ENCODE measurements at regions not wholly inside any gene's neighbourhood (a gene's known extent, or its start where the extent isn't known, plus 50 kb on each side); places are given as distances from the start of the nearest gene placed in this dataset.

DNA sequence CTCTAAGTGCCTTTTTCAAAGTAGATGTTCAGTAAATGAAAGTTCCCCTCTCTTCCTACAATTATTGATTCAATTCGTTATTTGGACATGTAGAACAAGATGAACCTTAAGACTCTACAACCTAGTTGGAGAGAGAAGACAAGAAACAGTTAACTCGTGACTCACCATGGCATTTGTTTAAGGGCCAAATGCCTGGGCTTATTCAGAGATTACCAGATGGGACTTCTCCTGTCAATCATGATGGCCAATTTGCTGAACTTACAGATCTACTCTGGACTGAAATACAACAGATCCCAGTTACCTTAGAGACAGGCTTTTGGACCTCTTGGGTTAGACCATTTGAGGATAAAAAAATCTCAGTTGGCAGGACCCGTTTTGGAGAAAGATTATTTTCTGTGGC, 93.5 kb downstream of the C1orf94 start:
- DNase-seq (ENCODE audit: low spot score) = no peak

DNA sequence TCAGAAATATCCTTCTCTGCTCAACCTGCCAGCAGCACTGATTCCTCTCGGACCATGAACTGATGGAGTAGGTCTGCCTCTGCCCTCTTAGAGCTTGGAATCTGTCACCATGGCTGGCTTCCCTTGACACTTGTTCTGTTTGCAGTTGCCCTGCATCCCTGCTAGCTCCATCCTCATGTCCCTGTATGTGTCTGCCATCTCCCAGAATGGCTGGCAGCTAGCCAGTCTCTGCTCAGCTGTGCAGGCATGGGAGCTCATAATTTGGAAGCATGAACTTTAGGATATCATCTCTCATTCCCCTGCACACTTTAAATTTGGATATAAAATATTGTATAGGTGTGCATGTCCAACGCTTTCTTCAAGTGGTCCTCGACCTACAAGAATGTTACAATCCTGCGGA, 95.4 kb downstream of the C1orf94 start:
- DNase-seq (ENCODE audit: low spot score) = no peak

DNA sequence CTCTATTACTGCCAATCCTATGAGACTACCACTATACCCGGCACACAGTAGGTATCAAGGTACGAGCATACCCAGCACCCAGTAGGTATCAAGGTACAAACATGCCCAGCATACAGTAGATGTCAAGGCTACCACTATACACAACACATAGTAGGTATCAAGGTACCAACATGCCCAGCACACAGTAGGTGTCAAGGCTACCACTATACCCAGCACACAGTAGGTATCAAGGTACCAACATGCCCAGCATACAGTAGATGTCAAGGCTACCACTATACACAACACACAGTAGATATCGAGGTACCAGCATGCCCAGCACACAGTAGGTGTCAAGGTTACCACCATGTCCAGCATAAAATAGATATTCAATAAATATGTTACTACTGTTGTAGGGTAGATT, 98.4 kb downstream of the C1orf94 start:
- DNase-seq (ENCODE audit: low spot score) = no peak

DNA sequence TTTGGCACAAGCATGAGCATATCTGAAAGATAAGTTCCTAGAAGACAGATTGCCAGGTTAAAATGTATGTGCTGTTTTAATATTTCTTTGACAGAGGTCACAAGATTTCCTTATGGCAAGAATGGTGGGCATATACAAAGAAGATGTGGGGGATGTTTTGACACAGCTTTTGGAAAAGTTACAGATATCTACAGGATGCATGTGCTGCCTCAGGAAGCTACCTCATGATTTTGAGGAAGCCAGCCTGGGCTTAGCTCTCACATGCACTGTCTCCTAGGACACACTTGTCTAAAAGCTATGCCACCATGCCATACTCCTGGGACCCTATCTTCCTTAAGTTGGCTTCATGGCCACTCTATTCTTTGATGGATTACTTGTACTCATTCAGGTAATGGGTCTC, 99.9 kb downstream of the C1orf94 start:
- DNase-seq (ENCODE audit: low spot score) = no peak

DNA sequence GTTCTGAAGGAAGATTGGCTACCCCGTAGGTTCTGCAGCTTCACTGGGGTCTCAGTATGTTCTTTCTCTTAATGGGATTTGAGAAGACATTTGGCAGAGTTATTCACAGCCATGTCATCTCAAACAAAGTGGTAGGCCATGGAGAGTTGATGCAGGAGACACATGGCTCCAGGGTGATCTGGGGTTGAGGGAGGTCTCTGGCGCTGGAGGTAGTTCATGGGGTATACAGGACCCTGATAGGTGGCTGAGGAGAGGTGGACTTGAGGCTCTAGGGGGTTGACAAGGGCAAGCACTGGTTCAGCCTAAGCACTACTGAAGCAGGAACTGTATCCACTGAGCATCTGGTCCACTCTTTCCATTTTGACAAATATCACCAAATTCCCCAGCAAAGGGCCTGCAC, 100.4 kb downstream of the C1orf94 start:
- no peak for DNase-seq (ENCODE audit: low spot score)

DNA sequence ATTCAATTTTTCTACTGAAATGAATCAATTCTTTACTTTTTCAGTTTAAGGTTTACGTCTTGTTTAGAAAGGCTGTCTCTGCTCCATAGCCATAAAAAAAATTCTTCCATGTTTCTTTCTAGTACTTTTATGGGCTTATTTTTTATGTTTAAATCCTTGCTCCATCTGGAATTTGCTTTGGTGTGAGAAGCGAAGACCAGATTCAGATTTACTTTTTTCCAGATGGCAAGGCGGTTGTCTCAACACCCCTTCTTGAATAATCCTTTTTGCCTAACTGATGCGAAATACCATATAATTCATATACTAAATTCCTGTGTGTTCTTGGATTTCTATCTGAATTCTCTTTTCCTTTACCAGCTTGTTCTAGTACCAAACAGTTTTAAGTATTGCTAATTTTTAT, 101.5 kb downstream of the C1orf94 start:
- no peak for DNase-seq (ENCODE audit: low spot score)

DNA sequence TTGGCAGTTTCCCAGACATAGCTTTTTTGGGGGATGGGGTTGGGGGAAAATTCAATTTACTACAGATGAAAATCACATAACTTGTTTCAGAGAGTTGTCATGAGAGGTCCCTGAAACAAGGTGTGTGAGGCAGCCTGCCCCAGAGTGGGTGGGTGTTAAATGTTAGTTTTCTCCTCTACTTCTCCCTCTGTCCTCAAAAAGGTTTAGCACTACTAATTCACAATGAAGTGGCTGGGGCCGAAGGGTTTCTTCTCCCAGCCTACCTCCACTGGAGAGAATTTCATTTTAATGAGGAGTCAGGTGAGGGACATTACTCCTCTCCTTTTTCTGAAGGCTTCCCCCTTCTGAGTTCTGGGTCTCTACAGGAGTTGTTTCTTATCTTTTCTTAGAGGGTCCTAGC, 103.3 kb downstream of the C1orf94 start:
- DNase-seq (ENCODE audit: low spot score) = no peak

DNA sequence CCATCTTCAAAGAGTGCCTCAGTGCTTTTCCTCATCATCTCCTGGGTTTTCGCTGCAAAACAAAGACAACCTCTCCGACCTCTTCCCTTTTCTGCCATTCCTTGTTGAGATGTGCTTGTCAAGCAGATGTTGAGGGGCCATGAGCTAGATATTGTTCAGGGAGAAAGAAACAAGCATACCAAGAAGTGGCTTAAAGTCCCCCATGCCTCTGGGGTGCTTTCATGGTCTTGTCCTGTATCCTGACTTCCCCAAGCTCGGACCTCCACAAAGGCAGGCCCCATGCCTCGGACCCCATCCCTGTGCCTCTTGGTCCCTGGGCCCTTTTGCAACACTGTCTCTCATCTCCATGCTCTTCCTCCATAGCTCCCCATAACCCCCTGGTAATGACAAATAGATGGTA, 103.8 kb downstream of the C1orf94 start:
- DNase-seq (ENCODE audit: low spot score) = no peak

DNA sequence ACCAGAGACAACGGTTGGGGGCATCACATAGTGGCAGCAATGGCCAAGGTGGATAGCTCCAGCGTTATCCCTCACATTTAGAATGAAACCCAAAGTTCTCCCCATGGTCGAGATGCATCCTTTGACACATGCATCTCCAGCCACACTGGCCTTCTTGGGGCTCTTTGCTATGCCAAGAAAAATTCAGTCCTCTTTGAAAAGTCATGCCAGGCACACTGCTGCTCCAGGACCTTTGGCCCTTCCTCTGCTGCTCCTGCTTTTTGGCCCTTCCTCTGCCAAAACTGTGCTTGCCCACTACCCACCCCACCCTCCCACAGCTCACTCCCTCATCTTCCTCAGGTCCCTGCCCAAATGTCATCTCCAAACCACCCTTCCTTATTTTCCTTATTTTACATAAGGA, 106.4 kb downstream of the C1orf94 start:
- DNase-seq (ENCODE audit: low spot score) = no peak

DNA sequence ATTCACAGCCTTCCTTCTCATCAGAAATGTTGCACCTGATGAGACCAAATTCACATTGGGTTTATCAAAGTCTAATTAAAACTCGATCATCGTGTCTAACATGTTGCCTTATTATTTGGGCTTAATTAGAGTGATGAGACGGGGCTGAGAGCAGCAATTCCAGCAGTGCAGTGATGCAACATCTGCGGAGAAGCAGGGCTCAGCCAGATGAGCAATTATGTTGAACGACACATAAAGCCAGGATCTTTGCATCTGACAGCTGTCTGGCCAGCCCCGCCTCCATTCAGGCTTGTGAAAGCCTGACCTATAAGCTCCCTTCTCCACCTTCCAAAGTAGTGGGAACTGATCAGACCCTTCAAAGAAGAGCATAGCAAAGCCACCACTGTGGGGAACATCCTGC, 109.8 kb downstream of the C1orf94 start:
- no peak for DNase-seq (ENCODE audit: low spot score)

DNA sequence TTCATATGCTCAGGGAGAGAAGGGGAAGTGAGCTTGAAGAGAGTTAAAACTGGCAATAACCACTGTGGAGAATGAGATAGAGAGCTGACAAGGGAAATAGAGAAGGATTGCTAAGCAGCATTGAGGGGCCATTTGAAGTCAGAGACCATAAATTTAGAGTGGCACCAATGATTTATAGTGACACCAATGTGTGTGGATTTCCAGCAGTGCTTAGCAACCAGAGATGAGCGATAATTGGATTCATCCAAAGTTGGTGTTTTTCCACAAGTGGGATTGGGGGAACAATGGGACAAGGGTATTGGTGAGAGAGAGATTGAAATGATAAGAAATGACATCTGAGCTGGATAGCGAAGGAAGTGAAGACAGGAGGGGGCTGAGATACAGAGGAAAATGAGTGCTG, 114.1 kb downstream of the C1orf94 start:
- DNase-seq (ENCODE audit: low spot score) = no peak

DNA sequence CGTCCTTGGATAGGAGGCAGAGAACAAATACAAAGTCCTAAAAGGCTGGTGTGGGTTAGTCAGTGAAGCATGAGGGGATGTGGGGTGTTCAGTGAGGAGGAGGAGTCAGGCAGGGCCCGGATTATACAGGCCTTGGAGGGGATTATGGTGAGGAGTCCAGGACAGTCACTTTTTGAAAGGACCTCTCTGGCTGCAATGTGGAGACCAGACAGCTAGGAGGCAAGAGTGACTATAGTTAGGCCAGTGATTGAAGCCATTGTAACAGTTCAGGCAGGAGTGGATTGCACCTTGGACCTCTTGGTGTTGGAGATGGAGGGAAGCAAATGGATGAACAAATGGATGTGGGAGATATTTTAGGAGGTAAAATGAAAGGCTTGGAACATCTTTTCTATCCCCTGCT, 115.8 kb downstream of the C1orf94 start:
- DNase-seq (ENCODE audit: low spot score) = no peak

DNA sequence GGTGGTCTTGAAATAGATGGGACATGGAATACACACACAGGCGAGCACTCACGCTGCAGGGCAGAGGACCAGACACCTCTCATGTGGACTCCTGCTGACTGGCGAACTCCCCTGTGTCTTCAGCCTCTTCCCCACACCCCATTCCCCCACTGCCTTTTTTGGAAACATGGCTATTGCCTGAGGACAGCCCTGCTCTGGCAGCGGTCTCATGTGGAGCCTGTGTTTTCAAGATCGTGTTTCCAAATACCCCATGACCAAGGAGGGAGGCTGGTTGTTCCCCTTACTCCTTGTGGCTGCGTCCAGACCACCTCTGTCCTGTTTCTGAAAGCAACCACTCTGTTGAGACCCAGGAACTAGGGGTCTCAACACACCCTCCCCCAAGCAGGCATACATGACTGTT, 119.4 kb downstream of the C1orf94 start:
- no peak for DNase-seq (ENCODE audit: low spot score)

DNA sequence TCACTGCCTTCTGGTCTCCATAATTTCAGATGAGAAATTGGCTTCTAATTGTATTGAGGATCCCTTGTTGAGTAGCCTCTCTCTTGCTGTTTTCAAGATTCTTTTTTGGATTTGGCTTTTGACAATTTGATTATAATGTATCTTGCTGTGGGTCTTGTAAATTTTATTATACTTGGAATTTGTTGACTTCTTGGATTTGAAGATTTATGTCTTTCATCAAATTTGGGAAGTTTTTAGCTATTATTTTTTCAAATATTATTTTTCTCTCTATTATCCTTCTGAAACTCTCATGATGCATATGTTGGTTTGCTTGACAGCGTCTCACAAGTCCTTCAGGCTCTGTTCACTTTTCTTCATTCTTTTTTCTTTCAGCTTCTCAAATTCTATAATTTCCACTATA, 126.1 kb downstream of the C1orf94 start:
- no peak for DNase-seq (ENCODE audit: low spot score)

DNA sequence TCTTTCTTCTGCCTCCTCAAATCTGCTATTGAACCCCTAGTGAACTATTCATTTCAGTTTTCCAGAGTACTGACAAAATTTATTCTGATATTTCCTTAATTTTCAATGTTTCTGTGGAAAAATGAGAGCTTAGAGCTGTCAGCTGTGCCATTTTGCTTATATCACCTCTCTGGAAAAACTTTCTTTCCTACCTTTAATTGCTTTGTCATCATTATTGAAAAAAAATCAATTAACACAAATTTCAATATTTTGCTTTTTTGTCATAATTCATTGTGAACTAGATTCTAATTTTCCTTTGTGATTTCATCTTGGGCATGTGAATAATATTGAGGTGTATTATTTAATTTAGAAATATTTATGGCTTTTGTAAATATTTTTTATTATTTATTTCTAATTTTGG, 126.5 kb downstream of the C1orf94 start:
- no peak for DNase-seq (ENCODE audit: low spot score)

DNA sequence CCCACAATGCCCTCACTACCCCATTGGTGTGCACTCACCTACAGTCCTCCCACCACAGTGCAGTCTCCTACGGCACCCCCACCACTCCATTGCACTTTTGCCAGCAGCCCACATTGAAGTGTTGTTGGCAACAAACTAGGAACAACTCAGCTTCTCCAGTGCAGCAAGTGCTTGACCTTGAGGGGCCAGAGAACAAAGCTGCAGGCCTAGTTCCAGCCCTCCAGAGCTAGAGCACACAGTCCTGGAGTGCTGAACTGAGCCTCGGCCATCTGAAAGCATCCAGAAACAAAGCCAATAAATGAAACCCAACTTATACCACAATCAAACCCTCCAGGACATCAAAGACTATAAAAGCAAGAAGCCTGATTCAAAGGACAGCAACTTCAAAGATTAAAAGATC, 129.9 kb downstream of the C1orf94 start:
- no peak for DNase-seq (ENCODE audit: low spot score)

DNA sequence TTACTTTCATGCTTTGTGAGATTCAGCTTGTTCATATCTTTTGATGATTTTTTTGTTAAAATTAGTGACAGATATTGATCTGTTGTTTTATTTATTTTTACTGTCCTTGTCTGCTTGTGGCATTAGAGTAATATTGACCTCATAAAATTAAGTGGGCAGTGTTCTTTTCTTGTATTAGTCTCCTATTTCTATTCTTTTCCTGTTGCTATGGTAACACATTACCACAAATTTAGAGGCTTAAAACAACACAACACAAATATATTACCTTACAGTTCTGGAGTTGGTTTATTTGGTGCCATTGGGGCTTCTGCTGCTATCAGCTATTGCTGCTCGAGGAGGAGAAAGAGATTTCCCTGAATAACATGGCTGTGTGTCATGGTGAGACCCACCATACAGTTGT, 135.7 kb downstream of the C1orf94 start:
- DNase-seq (ENCODE audit: low spot score) = no peak

DNA sequence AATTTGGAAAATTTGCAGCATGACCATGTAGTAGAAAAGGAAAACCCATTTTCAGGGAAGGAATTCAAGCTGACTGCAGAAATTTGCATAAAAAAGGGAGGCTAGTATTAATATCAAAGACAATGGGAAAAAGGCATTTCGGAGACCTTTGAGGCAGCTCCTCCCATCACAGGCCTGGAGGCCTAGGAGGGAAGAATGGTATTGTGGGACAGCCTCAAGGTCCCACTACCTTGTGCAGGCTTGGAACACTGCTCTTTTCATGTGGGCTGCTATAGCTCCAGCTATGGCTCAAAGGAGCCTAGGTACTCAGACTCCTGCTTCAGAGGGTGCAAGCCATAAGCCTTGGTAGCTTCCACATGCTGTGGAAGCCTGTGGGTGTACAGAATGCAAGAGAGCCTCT, 139.3 kb downstream of the C1orf94 start:
- DNase-seq (ENCODE audit: low spot score) = no peak

DNA sequence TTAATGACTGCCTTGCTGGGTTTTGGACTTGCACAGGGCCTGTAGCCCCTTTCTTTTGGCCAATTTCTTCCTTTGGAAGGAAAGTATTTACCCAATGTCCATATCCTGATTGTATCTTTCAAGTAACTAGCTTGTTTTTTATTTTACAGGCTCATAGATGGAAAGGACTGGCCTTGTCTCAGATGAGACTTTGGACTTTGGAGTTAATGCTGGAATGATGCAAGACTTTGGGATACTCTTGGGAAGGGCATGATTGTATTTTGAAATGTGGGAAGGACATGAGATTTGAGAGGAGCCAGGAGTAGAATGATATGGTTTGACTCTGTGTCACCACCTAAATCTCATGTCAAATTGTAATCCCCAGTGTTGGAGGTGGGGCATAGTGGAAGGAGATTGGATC, 140.1 kb downstream of the C1orf94 start:
- DNase-seq (ENCODE audit: low spot score) = no peak

DNA sequence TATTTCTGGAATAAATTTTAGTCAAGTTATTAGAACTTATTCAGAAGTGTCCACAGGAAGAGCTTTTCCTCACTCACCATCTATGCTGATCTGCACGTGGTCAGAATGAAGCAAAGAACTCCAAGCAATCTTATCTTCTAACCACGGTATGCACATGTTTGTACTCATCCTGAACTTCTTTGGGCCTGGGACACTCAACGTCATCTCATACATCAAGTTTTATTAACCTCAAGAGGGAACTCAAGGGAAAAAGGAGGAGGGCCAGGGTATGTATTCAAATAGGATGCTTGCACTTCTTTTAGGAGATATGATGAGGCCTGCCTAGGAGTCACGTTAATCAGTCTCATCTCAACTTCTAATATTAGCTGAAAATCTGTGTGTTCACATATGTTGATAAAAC, 142.5 kb downstream of the C1orf94 start:
- no peak for DNase-seq (ENCODE audit: low spot score)

DNA sequence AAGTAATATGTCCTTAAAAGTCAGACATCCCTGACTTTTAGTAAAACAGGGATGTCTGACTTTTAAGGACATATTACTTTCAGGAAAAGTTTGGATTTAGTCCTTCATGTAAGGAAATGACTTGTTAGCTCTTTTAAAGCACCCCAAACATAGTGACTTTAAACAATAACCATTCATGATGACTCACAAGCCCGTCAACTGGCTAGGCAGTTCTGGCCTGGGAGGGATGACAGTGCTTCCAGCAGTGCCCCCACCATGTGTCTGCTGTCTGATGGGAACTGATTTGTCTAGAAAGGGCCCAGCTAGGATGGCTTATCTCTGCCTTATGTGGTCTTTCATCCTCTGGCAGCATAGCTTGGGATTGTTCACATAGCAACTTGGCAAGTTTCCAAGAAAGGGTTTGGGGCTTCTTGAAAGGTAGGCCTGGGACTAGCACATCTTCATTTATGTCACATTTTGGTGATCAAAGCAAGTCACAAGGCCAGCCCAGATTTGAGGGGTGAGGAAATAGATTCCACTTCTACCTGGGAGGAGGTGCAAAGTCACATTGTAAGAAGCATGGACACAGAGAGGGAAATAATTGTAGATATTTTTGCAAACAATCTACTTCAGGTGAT, 143.5 kb downstream of the C1orf94 start:
- no peak for DNase-seq (ENCODE audit: low spot score)

DNA sequence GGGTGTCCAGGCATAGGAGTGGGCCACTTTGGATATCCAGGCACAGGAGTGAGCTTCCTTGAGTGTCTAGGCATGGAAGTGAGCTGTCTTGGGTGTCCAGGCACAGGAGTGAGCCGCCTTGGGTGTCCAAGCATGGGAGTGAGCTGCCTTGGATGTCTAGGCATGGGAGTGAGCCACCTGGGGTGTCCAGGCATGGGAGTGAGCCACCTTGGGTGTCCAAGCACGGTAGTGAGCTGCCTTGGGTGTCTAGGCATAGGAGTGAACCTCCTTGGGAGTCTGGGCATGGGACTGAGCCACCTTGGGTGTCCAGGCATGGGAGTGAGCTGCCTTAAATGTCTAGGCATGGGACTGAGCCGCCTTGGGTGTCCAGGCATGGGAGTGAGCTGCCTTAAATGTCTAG, 146.3 kb downstream of the C1orf94 start:
- DNase-seq (ENCODE audit: low spot score) = no peak

DNA sequence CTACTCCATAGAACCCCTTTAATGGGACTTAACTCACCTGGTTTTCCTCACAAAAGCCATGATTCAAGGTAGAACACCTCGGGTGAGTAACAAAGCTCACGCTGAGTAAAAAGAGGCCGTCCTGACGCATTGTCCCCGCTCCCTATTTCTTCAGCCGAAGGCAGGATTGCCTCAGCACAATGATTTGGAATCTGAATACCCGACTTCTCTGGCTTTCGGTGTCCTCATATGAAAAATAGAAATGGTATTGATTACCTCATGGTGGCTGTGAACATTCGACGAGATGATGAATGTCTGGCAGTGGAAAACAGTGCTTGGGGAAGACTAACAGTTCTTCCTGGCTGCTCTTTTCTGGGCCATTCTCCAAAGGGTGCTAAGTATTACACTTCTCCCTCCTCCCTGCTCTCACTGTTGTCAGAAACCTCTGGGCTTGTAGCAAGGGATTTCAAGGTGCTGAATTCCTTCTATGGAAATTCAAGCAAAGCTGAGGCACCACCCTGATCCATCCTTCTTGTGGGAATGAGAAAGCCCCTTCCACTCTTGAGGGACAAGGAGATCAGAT, 148.3 kb downstream of the C1orf94 start:
- no peak for DNase-seq (ENCODE audit: low spot score)

DNA sequence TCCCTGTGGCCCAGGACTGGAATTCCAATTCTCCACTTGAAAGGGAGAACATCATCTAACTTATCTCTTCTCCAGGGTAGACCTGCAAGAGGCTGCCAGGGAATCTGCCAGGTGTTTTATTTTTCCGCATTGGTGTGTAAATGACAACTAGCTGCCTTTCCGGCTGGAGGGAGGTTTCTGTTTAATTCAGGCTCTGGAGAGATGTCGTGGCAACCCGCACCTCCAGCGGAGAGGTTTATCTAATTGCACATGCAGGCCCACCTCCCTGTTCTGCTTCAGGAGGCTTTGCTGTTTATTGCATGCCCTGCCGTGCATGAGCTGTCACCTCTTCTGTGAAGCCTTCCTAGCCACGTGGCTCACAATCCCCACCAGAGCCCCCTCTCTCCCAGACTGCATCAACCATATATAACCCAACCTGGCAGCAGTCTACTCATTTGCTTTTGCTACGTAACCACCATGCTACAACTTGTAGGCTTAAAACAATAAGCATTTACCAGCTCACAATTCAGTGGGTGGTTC, 151.6 kb downstream of the C1orf94 start:
- DNase-seq (ENCODE audit: low spot score) = no peak
